Eye (tissue), 1 donor: ENCODE measurements at regions not wholly inside any gene's neighbourhood (a gene's known extent, or its start where the extent isn't known, plus 50 kb on each side); places are given as distances from the start of the nearest gene placed in this dataset.

Source experiments
- DNase-seq: peaks from one replicate; pipeline ENCODE4 v3.0.0-alpha.2; 2015

DNA sequence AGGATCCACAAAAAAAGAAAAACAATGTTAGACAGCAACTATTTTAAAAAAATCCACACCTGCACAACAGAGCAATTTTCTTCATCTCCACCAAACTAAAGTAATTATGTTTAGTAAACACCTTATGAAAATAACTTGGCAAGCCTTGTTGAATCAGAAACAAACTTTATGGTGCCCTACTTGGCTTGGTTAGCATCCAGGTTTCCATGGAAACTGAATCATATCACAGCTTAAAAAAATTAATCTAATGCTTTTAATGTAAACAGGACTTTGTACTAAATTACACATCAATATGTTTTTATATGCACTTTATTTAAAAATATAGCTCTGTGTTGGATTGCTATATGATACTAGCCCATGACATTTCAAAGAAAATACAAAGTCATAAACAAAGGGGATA lies 1882.4 kb downstream of the SUCLG1 start:
- no peak for DNase-seq

DNA sequence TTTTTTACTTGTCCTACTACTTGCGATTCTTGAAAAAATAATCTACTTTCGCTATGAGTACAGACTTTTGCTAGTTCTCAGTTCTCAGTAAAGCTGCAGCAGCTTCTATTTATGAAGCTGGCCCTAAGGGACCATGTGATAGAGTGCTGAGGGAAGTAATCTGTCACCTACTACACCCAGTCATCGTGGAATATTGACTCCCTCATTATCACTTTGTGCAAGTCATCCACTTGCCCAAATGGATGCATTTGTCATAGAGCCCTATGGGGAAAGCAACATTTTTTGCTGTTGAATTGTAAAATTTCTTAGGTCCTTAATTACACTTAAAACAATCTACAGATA lies 1919.8 kb downstream of the SUCLG1 start:
- peak; percentile 12 for DNase-seq

DNA sequence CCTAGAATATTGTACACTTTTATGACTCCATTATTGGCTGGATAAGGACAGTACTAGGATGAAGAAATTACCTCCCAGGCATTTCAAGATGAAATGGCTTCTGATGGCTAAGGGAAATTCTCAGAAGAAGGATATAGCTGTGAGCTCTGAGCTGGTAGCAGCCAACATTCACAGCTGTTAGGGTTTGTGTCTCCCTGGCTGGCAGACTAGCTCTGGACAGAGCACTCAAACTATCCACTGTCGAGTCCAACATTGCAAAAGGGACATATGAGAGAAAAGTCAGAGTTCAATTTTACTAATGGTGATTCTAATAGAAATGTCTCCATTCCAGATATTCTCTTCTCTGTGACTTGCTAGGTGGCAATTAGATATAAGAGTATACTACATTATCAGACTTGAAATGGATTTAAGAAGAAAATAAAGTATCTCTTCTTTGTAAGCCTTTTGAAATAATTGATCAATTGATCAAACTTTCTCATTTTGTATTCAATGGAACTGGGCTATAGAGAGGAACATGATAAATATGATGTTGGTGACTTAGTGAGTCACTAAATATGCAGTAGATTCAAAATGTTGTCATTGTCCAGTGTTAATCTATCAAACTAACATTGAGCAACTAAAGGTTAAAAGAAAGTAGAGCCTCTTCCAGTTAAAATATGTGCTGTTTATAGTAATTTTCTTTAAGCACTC lies 1920.3 kb downstream of the SUCLG1 start:
- DNase-seq, result no peak

DNA sequence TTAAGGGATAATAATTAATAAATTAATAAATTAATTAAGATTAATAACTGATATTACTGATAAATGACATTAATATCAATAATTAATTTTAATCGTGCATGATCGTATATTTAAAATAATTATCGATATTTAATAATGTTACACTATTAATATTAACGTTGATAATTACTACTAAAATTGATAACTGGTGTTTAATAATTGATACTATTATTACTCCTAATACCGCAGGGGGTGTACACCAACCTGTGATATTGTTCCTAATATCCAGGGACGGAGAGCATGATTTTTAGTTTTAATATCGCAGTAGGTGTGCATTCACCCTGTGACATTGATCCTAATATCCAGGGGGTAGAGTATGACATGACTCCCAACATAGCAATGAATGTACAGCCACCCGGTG lies 1930.8 kb downstream of the SUCLG1 start:
- DNase-seq, result no peak

DNA sequence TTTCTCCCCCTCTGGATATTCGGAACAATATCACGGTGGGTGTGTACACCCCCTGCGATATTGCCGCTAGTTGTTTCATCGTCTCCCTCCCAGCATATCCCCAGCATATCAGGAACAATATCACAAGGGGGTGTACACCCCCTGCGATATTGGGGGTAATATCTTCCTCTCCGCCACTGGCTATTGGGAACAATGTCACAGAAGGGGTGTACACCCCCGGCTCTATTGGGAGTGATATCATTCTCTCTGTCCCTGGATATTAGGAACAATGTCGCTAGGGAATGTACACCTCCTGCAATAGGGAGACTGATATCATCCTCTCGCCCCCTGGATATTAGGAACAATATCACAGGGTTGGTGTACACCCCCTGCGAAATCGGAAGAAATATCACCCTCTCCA lies 1932.0 kb downstream of the SUCLG1 start:
- DNase-seq, result peak; percentile 33

DNA sequence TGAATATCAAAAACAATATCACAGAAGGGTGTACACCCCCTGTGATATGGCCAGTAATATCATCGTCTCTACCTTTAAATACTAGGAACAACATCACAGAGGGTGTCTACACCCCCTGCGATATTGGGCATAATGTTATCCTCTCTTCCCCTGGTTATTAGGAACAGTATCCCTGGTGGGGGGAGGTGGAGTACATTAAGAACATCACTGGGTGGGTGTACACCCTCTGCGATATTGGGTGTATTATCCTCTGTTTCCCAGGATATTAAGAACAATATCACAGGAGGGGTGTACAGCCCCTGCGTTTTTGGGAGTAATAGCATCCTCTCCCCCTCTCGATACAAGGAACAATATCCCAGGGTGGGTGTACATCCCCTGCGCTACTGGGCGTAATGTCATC lies 1932.8 kb downstream of the SUCLG1 start:
- DNase-seq, result no peak

DNA sequence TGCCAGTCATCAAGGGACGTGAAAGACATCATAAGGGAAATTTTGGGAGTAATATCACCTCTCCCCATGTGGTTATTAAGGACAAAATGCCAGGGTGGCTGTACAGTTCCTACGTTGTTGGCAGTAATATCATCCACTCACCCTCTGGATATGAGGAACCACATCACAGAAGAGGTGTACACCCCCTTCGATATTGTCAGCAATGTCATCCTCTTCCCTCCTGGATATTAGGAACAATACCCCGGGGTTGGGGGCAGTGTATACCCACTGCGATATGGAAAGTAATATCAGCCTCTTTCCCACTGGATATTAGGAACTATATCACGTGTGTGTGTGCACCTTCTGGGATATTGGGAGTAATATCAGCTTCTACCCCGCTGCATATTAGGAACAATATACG lies 1933.3 kb downstream of the SUCLG1 start:
- DNase-seq, result no peak

DNA sequence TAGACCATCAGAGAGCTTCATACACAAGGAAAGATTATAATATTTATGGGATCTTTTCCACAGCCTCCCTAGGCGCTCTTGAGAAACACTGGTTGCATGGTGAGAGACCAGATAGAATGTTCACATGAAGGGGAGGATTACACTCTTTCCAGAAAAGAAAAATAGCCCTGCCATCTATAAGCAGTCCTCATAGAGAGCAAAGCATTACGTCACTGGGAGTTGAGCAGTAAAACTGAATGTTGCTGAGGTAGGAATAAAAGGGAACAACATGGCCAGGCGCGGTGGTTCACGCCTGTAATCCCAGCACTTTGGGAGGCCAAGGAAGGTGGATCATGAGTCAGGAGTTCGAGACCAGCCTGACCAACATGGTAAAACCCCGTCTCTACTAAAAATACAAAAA lies 1934.3 kb downstream of the SUCLG1 start:
- no peak for DNase-seq

DNA sequence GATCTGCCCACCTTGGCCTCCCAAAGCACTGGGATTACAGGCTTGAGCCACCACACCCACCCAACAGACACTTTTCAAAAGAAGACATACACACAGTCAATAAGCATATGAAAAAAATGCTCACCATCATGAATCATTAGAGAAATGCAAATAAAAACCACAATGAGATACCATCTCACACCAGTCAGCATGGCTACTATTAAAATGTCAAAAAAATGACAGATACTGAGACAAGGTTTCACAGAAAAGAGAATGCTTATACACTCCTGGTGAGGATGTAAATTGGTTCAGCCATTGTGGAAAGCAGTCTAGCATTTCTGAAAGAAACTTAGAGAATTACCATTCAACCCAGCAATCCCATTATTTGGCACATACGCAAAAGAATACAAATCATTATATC lies 1947.2 kb downstream of the SUCLG1 start:
- DNase-seq, result no peak

DNA sequence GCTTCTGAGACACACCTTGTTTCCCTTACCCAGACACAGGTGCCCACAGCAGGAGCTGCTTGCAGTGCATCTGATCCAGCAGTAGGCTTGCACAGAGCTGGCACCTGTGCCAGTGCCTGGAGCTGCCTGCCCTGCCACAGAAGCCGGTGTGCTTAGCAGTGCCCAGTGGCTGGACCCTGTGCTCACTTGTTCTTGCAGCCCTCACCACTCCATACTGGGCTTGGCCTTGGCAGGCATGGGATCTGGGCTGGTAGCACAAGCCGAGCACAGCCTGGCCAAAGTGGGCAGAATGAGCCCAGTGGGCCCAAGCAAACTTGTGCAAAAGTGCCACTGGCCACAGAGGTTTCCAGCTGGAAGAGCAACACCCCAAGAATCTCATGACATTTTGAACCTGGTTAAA lies 1950.4 kb downstream of the SUCLG1 start:
- DNase-seq, result no peak

DNA sequence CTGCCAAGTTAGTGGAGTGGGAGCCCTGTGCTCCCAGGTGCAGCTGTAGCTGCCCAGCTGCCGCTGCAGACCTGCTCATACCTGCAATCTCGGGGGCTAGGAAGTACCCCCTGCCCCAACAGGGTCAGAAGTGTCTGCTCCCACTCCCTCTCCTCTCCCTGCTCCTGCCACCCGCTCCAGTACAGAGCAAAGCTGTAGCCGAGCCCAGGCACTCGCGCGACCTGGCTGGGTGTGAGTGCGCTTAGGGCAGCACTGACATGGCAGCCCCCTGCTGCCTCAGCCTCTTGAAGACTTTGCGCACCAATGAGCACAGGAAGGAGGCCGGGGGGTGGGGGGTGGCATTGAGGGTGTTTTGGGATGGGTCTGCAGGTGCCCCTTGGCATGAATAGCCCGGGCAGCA lies 1951.4 kb downstream of the SUCLG1 start:
- no peak for DNase-seq

DNA sequence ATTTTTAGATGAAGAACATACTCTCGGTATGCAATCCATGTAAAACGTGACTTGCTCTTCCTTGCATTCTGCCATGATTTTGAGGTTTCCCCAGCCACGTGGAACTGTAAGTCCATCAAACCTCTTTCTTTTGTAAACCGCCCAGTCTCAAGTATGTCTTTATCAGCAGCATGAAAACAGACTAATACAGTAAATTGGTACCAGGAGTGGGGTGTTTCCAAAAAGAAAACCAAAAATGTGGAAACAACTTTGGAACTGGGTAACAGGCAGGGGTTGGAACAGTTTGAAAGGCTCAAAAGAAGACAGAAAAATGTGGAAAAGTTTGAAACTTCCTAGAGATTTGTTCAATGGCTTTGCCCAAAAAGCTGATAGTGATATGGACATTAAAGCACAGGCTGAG lies 1957.9 kb downstream of the SUCLG1 start:
- no peak for DNase-seq

DNA sequence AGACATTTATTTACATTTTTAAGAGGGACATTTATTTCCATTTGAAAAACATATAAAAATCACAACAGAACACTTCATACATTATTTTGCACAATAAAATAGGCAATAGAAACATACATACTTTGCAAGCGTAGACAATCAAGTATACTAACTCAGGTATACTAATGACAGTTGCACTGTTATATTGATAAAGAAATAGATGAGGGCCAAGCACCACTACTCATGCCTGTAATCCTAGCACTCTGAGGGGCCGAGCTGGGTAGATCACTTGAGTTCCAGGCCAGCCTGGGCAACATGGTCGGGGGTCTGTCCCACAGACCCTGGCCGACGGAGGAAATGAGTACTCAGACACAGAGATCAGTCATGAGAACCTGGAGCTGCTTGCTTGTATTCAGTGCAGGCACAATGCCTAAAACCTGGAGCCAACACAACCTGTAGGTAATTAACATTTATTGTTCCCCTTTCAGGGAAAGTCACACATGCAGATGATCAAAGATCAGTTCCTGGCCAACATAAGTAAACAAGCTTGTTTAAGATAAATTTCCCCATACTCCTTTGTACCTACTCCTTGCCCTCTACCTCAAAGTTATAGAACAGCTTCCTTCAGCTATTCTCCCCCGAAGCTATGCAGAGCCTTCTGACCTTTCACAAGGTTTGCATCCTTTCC lies 1960.2 kb downstream of the SUCLG1 start:
- DNase-seq, result no peak

DNA sequence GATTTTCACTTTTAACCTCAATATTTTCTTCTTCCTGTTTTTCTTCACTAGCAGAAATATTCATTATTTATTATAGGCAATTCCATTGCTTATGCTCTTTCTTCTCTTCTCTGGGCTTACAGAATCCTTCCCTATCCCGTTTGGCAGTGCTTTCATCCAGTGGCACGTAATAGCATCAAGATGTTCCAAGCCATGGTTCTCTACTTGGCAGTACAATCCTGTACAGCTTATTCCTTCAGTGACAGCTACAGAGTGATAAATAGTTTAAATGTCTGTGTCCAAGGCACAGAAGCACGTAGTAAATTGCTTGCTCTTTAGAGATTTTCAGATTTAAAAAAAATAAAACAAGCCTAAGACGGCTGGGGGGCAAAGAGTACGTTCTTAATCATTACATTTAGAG lies 1964.3 kb downstream of the SUCLG1 start:
- DNase-seq, result no peak

DNA sequence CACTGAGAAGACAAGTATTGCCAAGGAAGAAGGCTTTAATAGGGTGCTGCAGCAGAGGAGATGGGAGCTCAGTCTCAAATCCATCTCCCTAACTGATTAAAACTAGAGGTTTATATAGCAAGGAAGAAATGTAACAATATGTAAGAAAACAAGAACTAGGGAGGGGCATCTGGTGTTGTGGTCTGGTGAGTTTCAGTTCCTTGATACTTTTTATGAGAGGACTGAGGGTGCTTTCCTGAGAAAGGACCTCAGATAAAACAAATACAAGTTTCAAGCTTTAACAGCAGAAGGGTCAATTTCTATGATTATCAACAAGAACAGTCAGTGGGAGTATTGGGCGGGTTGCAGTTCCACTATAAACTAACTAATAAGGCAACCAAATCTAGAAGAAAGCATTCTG lies 1967.5 kb downstream of the SUCLG1 start:
- DNase-seq, result no peak

DNA sequence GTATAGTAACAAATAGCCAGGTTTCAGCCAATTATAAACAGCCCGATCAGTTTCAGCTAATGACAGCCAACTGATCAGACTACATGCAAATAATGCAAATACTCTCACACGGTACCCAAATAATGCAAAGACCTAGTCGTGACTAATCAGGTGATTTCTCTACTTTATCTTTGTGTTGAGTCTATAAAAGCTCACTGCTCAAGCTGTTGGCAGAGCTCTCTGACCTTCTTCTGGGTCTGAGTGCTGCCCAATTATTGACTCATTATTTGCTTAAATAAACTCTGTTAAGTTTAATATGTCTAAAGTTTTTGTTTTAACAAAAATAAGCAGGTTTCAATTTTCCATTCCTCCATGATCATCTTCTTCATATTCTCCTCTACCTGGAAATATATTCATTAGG lies 1971.7 kb downstream of the SUCLG1 start:
- no peak for DNase-seq

DNA sequence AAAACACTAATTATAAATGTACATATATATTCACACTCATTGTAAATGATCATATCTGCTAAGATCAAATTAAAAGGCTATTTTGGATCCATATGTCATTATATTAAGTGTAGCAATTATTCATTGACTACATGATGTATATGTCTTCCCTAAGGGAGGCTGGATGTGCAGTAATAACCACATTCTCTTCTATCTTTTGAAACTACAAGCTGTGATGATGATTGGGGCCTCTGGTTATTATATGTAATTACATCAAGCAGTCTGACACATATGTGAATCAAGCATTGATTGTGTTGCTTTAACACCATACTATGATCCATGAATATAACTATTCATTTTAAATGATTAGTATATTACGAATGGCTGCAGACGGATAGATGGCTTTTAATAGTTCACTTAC lies 1973.4 kb downstream of the SUCLG1 start:
- no peak for DNase-seq

DNA sequence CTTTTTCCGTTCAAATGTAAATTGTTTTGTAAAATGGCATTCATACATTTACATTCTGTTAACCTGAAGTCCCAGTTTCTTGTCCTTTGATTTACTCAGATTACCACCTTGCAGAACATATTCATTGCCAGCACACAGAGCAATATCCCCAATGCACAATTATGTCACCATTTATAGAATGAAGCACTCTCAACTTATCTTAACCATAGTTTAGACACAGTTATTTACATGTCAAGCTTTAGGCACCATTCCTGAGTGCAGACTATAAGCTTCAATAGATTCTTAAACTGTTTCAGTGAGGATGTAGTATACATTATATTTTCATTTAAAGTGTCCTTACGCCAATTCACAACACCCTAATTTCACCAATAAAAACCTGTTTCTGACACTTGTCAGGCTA lies 1977.9 kb downstream of the SUCLG1 start:
- no peak for DNase-seq

DNA sequence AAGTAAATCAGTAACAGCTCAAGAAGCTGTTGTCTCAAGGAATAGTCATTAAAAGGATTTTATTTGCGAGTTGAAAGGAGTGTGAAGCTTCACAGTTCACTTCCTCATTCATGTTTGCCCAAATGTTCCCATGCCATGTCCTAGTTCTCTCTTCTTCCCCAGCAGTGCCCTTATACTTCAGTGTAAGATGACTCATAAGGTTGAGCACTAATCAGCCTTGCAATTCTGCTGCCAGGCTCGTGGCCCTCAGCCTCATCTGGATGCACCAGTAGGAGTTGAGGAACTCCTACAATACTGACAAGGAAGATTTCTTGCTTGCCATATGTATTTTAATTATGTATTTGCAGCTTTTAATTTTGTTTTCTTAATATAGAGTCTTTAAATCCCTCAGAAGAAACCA lies 1980.4 kb downstream of the SUCLG1 start:
- no peak for DNase-seq

DNA sequence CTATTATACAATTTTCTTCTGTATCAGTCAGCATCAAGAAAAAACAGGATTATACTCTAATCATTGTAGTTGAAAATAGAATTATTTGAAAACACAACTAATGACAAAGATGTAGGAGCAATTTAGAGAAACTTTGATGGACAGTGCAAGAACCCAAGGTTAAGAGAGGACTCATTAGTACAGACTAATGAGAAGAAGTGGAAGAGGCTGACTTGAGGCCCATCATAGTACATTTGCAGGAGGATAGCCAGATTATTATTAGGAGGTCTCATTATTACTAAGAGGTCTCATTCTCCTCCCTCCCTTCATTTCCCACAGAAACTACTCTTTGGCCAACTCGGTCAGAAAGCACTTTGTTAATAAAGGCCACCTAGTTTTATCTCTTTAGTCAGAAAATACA lies 1983.0 kb downstream of the SUCLG1 start:
- DNase-seq, result no peak

DNA sequence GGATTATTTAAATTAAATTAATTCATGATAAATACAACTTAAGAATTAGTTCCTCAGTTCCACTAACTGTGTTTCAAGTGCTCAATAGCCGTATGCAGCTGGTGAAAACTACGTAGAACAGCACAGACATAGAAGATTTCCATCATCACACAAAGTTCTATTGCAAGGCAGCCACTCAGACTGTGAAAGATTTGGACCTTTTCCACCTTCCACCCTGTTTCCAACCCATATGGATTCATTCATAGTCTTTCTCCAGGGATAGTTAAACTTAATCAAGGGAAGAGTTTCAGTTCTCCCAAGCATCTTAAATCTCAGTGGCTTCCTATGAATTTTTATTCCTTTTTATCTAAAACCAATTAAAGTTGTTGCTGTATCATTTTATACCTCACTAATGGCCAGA lies 2030.8 kb downstream of the SUCLG1 start:
- DNase-seq, result no peak

DNA sequence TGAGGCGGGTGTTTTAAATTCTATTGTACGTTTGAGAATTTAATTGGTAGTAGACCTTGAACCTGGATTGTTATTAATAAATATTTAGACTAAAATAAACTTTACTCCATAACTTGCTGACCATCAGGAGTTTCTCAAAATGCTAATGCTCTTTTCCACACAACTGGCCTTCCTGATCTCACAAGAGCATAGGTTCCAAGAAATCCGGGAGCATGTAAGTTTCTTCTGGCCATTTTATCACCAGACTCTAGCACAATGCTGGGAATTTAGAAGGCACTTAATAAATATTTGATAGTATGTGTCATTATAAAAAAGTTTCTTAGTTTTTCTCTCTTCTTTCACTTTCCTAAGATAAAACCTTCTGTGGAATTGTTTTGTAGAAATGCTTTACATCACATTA lies 2047.1 kb downstream of the SUCLG1 start:
- DNase-seq, result no peak

DNA sequence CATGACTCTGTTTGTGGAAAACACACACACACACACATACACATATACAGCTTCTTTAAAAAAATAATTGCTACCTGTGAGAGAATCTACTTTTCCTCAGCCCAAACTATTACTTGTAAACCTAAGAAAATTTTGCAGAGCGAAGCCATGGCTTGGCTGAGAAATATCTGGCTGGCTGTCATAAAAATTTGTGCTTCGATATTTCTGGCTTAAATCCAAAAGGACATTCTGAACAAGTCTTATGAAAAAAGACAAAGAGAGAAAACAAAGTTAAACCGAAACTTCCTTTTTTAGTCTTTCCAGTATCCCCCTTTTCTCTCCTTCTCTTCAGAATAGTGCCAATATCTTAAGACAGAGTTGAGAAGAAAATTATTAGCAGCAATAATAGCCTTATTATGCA lies 2048.0 kb downstream of the SUCLG1 start:
- peak; percentile 14 for DNase-seq

DNA sequence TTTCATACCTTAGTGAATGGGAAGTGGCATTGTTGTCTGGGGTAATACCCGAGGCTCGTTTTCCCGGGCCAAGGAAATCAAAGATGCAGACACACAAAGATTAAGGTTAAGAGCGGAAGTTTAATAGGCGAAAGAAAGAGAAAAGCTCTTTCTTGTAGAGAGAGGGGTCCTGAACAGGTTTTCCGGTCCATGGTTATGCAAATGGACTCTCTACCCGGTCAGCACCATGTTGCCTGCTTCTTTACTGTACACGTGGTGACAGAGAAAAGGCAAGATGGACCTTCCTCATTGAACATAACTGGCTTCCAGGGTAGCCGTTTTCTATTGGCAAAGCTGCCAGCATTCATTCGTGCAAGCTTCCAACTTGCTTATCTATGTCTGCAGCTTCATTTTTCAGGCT lies 2063.5 kb downstream of the SUCLG1 start:
- no peak for DNase-seq

DNA sequence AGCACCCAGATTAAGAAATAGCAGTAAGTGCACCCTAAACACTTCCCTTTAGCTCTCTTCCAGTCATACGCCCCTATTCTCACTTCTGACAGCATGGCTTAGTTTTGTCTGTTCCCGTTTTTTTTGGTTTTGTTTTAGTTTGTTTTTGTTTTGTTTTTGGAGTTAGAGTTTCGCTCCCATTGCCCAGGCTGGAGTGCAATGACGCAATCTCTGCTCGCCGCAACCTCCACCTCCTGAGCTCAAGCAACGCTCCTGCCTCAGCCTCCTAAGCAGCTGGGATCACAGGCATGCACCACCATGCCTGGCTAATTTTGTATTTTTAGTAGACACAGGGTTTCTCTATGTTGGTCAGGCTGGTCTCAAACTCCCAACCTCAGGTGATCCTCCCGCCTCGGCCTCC lies 2067.7 kb downstream of the SUCLG1 start:
- no peak for DNase-seq
